GM13977 (cell line): ENCODE measurements at regions not wholly inside any gene's neighbourhood (a gene's known extent, or its start where the extent isn't known, plus 50 kb on each side); places are given as distances from the start of the nearest gene placed in this dataset.

ENCODE experiments used
- DNase-seq: peaks from one replicate; pipeline ENCODE4 v3.0.0; 2012; ENCODE audit warnings: low spot score
- CTCF ChIP-seq: IDR thresholded peaks from 2 replicates; pipeline ENCODE4 v1.5.1; 2012; ENCODE audit warnings: mild to moderate bottlenecking, control low read depth; ENCODE audit not compliant: insufficient read depth; ENCODE audit errors: extremely low read depth, missing control alignments
- in situ Hi-C: fragments of 300-500 bp; cut with MboI; formaldehyde crosslinking; loops from one replicate; pipeline ENCODE4 v1.12.0; 2022; ENCODE audit warnings: low sequenced_read_pairs, low pct_unique_long_range_greater_than_20kb, mixed read lengths, inconsistent platforms; ENCODE audit not compliant: unreplicated experiment

- no peak for TF ChIP-seq CTCF
- in situ Hi-C loops: no loop called here
- DNase-seq: no peak
These were observed 57.9 kb upstream of the SLC5A9 start for GRCh38 chr1:48164571-48164970.

DNA sequence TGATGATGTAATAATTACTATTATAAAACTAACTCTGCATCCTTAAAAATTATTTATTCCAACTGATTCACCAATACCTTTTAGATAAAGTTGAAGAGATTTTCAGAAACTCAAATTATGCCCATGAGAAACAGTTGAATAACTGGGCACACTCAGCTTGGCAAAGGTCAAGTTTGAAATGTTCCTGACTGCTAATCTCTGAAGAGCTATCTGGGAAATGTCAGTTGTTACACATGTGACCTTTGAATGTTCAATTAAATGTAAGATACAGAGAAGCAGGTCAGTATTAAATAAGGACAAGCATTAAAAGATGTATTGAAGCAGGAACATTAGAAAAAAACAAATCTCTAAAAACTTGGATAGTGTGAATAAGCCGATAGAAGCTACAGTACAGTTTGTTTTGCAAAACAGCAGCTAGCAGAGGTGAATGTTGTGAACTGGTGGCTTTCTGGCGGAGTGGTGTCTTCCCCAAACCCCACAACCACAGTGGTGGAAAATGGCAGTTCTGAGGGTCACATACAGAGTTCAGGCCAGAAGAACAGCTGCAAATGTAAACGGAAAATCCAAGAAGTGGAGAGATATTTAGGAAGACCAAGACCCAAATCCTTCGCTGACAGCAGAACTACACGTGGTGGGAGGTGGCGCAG is 61.9 kb upstream of the SLC5A9 start:
- no peak for TF ChIP-seq CTCF
- in situ Hi-C loops: no loop called here
- no peak for DNase-seq

DNA sequence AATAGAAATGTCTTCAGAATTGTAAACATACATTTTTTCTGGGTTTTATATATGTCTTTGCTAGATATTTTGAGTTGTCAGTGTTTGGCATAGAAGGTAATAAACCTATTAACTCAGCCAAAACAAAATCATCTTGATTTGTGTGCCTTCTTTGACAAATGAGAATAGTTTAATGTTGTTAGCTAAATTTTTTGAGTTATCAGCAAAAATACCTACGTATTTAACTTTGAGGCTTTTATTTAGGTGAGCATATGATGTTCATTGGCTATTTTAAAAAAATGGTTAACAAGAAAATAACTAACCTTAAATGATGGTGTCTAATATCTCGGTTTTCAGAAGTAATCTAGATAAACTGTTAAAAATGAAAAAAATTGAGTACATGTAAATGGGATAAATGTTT is 83.2 kb upstream of the SLC5A9 start:
- in situ Hi-C loops: loop anchor here (25.0 kb wide), 1 partner anchor 102 kb away; no protein-coding TSS in a partner anchor
- no peak for TF ChIP-seq CTCF
- no peak for DNase-seq

DNA sequence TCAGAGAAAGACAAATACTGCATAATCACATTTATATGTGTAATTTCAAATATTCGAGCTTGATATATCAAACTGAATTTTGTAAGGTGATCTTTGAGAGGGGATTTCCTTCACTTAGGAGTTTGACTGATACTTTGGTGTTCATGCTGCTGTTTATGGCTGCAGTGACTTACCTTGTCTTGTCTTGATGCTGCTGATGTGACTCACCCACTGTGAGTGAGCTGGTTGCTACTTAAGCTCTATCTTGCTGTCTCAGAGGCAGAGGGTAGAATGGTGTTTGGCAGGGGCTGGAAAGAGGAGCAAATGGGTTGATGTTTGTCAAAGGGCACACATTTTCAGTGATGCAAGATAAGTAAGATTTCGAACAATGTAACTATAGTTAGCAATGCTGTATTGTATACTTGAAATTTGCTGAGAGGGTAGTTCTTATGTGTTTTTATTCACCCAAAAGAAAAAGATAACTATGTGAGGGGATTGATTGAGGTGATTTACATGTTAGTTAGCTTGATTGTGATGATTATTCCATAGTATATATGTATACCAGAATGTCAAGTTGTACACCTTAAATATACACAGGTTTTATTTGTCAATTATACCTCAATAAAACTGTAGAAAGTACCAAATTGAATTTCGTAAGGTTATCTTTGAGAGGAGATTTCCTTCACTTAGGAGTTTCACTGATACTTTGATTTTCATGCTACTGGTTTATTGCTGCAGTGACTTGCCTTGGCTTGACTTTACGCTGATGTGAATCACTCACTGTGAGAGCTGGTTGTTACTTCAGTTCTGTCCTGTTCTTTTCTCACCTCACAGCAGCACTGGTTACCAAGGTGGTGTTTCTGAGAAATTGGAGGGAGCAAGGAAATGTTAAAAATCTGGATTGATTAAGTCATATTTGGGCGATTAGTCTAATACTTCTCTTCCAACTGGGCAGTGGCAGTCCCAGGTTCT is 94.5 kb upstream of the SLC5A9 start:
- in situ Hi-C loops: loop anchor here (25.0 kb wide), 1 partner anchor 91 kb away; no protein-coding TSS in a partner anchor
- TF ChIP-seq CTCF: no peak
- DNase-seq: no peak

GRCh38 chr1:48123647-48124046 is 98.9 kb upstream of the SLC5A9 start:
- no peak for TF ChIP-seq CTCF
- in situ Hi-C loops: no loop called here
- no peak for DNase-seq

DNA sequence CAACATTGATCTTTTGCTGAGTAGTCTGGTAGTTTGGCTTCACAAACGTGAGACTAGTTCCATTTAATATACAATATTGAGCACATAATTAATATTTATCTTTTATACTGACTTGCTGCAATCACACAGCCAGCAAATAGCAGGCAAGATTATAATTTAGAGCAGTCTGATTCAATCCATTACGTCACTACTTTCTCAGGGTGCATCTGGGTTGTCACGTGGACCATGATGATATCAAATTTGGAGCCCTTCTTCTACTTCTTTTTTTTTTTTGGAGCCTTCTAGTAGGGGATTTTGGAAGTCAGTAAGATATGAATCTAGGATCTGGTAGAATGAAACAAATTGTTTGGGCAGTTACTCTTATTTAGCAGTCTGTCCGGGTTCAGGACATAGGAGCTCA is 100.6 kb upstream of the SLC5A9 start:
- TF ChIP-seq CTCF: no peak
- in situ Hi-C loops: no loop called here
- no peak for DNase-seq
